ENCODE measurements at regions not wholly inside any gene's neighbourhood (a gene's known extent, or its start where the extent isn't known, plus 50 kb on each side); places are given as distances from the start of the nearest gene placed in this dataset.
"Not testable (repeated sequence)": the region's sequence is repeated elsewhere in the genome, so short reads cannot be mapped to it uniquely, and the experiment has no call there.

DNA sequence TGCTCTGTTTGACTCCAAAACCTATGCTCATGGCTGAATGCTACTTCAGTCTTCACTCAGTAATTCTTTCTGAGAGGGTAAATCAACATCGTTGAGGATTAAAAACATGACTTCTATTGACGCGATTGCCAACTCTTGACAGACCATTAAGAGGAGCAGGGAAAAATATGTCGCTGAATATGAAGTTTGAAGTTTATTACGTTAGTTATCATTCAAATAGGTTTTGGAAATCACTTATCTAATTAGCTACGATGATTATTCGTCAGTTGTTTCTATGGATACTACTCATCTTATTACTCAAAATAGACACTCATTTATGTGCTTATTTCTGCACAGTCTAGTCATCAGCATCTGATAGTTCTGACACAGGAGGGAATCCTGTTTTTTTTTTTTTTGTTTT is 279.2 kb upstream of the TBL1XR1 start:
- no peak for DNase-seq (ENCODE audit: low read depth, low spot score)

DNA sequence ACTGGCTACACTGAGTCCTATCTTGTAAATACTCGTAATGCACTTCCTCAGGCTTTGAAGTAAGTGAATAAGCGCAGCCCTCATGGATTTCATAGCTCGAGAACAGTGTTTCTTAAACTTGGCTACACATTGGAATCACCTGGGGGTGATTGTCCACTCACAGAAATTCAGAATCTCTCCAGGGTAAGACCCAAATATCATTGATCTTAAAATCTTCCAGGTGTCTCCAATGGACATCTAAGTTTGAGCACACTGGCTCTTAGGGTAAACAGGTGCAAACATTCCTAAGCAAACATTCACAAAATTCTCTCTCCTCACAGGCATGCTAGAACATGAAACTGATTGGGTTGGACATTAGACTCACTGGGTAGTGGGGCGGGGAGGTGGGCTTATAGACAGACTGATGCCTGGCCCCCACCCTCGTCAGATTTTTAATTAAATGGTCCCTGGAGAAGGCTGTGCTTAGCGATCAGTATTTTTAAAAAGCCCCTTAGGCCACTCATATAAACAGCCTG is 279.7 kb upstream of the TBL1XR1 start:
- no peak for DNase-seq (ENCODE audit: low read depth, low spot score)

DNA sequence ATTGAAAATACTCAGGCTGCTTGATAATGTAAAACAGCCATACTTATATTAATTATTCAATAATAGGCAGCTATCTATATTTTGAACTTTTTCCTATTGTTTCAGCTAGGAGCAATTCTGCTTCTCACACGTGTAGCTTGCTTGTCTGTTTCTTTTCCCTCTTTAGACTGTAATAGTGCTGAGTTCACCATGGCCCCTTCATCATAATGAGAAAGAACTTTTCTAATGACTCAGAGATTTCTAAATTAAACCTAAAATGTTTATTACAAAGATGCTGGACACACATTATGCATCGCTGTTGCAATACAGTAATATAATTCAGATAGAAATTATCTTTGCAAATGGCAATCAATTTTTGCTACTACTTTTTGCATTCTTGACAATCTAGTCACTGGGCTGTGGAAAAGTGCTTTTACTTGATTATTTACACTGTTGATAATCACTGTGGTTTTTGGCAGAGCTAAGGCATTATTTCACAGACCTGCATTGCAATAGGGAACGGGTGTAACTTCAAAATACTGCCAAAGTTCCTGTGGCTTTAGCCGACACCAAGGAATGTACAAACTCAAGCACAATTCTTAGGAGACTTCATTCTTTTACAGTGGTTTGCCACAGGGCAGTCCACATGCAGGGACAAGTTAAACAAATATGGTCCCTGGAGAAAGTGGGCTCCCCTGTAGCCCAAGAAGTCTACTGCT is 281.0 kb upstream of the TBL1XR1 start:
- DNase-seq (ENCODE audit: low read depth, low spot score), result peak; percentile 68

DNA sequence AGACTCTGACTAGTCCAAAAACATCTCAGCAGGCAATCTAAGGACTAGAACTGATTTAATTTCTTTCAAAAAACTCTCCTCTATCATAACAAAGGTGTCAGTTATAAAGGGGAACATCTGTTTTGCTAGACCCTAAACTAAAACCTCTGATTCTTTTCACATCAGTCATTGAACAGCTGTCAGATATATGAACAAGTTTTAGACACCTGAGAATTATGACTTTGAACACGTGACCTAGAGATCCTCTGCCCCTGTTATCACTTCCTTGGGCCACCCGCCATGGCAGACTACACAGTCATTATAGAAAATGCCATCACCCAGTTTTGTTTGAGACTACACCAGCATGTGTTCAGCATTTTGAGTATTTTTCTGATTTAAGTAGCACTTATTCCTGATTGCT is 282.3 kb upstream of the TBL1XR1 start:
- no peak for DNase-seq (ENCODE audit: low read depth, low spot score)

DNA sequence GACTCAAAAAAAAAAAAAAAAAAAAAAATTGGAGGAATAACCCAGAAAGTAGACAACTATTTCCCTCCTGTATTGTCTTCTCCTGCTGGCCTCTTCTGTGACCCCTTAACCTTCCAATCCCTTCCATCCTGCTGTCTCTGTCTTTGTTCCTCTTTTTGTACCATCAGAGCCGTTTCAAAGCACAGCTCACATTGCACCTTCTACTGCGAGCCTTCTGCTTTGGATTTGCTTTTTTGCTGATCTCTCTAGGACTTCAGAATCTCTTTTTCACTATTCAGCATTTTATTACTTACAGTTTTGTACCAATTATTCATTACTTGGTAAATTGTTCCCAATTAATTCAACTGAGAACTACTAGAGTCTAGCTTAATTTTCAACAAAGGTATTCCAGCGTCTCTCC is 284.0 kb upstream of the TBL1XR1 start:
- DNase-seq (ENCODE audit: low read depth, low spot score), result no peak

DNA sequence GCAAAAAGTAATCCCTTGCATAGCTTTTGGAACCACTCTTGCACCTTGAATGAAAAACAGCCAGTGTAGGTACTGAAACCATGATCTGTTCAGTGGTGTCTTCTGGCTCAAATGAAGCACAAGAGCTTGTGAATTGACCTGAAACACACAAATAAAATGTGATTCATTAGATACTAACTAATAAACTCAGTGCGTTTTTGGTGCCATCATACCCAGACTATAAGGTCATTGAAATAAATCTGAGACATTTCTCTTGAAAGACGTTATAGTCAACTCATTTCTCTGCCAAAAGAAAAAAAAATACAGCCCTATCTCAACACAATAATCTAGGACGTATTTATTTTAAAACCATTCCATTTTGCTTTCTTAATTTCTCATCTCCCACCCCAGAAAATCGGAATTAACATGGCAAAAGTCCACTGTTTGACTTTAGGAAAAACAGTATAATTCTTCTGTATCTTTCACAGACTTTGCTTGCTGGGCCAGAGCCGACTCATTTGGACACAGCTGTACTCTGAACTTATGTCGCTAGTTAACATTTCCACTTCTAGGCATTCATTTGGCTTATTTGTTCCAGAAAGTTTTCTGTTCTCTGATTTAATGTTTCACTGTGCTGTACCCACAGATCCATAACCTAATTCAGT is 284.9 kb upstream of the TBL1XR1 start:
- no peak for DNase-seq (ENCODE audit: low read depth, low spot score)

DNA sequence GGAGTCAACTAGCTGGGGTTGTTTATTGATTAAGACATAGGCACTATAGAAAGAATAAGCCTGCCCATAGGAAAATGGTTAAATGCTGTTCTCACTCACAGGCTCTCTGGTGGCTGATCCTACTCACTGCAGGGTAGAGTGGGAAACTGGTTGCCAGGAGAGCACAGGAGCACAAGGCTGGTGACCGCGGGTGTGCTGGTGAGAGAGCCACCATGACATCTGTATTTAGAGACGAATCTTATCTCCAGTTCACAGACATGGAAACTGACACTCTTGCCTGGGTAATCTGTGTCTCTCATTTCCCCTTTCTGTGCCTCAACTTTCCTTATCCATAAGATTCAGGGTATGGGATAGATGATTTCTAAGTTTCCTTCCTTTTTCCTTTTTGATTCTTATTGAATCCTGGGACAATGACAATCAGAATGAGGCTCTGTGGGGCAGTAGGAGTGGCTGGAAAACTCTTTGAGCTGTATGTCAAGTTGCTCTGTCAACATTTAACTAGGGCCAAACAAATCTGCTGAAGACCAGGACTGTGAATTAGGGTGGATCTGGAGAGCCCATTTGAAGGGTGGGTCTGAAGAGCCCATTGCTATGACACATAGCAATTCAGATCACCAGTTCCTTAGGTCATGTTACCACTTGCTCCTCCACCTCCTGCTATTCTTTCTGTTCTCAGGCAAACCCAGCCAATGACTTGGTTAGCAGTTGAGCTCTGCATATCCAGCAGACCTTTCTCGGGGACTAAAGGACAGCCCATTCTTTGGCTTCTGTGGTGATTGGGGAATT is 286.1 kb upstream of the TBL1XR1 start:
- no peak for DNase-seq (ENCODE audit: low read depth, low spot score)

DNA sequence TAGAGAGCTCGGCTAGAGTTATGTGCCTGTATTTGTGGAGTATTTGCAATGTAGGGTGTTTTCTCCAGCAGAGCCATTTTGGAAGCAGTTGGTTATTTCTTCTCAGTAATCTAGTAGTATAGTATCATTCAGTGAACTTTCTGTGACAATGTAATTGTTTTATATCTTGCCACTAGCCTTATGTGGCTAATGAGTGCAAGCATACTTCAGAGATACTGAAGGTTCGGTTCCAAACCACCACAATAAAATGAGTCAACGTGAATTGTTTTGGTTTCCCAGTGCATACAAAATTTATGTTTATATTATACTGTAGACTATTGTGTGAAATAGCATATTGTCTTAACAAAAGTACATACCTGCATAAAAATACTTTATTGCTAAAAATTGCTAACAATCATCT is 286.9 kb upstream of the TBL1XR1 start:
- DNase-seq (ENCODE audit: low read depth, low spot score), result no peak

DNA sequence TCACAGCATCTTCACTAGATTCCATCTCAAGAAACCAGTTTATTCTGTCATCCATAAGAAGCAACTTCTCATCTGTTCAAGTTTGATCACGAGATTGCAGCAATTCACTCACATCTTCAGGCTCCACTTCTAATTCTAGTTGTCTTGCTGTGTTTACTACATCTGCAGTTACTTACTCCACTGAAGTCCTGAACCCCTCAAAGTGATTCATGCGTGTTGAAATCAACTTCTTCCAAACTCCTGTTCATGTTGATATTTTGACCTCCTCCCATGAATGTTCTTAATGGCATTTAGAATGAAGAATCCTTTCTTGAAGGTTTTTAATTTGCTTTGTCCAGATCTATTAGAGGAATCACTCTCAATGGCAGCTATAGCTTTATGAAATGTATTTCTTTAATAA is 287.6 kb upstream of the TBL1XR1 start:
- no peak for DNase-seq (ENCODE audit: low read depth, low spot score)

DNA sequence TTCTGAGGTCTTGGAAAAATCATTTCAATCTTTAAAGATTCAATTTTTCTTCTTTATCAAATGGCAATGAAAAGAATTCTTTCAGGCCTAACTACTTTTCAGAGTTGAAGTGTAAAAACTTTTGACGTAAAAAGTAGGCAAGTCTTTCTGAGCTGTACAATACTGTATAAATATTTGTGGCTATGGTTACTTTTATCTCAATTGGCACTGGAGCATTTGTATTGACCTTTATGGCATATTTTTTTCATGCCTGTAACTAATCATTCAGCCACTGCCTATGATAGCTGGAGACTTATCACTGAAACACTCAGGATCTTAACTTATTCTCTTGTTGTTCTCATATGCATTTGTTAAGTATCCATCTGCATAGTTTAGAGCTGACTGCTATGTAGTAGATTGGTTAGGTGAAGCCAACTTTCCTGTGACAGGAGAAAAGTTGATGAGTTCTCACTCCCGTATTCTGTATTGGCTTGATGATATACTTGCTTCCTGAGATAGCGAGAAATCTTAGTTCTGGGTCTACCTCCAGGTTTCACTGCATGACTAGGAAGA is 290.4 kb upstream of the TBL1XR1 start:
- no peak for DNase-seq (ENCODE audit: low read depth, low spot score)

DNA sequence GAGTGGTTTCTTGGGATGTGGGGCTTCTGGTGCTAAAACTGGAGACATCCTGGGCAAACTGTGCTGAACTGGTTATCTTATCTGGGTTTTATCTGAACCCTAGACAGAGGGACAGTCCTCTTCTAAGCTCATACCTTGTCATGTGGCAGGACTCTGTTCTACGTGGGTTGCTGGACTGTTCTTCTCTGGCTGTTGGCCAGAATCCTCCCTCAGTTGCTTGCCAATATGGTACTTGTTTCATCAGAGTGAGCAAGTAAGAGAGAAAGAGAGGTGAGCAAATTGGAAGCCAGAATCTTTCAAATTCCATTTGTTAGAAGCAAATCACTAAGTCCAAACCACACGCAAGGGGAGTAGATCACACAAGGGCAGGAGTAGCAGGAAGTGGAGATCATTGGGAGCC is 291.5 kb upstream of the TBL1XR1 start:
- no peak for DNase-seq (ENCODE audit: low read depth, low spot score)

DNA sequence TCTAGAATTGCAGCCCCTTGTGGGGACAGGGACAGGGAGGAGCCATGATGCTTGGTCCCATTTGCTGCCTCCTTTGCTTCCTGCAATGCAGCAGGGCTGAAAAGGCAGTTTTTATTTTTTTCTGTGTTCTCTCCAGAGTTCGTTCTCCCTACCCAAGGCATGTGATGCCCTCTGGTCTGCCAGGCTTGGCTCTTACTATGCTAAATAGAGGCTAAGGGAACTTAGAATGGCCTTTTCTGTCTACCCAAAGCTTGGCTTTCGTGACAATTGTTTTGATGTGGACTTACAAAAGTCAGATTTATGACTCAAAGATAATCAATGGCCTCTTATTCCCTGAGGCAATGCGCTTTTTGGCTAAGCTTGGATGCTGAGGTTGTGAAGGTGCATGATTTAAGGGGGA is 293.3 kb upstream of the TBL1XR1 start:
- no peak for DNase-seq (ENCODE audit: low read depth, low spot score)

DNA sequence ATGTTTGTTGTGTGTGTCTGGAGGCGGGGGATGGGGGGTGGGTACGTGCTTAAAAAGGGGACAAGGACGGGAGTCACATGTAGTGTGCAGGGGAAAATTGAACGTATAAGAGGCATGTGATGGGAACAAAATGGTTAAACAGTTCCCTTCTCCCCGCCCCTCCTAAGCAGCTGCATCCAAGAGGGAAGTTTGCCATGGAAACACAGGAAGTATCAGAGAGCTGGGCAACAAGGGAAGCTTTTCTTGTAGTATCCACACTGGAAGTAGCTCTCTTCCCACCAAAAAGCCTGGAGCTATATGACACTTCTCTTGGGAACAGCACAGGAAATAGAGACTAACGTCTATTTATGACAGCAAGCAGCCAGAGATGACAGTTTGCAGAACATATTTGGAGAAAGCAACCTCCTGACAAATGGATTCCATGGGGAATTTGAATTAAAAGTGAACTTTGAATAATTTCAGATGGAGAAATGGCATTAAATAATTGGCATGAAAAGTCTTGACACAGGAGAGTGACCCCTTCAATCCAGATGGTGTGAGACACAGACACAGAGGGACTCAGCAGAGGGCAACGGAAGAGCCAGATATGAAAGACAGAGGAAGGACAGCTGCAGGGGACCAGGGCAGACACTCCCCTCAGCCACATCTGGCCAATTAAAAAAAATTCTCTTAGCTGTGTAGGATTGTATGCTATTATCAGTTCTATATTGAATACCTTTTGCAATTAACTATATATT is 294.2 kb upstream of the TBL1XR1 start:
- no peak for DNase-seq (ENCODE audit: low read depth, low spot score)

DNA sequence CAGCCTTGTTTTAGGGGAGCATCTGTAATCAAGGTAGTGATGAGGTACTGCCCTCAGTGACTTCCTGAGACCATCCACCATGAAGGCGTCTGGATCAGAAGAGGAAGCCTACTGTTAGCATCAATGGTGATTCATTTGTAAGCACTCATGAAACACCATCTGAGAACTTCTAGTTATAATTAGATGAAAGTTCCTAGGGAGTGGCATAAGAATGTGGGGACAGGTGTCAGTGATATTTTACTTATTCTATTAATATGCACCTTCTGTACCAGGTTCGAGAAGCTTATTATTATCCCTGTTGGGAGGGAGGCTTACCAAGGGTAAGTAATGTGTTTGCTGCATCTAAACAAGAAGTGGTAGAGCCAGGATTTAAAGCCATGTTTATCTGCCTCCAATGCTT is 295.8 kb upstream of the TBL1XR1 start:
- no peak for DNase-seq (ENCODE audit: low read depth, low spot score)

DNA sequence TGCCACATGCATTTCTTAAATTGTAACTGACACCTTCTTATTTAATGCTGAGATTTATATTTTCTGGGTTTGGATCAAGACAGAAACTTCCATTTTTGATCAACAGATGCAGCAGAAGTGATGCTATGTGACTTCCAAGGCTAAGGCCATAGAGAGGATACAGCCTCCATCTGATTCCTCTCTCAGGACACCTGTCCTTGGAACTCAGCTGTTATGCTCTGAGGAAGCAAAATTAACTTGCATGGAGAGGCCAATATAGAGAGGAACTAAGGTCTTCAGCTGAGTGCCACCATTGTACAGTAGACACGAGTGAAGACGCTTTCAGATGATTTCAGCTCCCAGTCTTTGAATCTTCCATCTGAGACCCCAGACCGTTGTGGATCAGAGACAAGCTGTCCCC is 296.9 kb upstream of the TBL1XR1 start:
- no peak for DNase-seq (ENCODE audit: low read depth, low spot score)

DNA sequence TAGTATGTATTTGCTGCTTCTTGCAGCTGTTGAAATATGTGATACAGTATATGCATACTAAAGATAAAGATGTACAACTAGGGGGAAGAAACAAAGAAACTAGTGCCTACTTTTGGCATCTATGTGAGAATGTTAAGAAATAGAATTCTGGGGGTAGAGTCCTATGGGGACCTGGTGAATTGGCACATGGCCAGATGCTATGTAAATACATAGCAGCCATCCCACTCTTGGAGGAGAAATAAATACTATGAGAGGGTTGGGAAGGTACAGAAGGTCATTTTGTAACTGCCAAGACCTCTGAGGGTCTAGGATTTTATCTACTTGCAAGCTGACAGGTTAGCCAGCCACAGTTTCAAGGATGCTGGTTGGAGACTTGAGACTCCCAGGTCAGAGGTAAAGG is 298.3 kb upstream of the TBL1XR1 start:
- DNase-seq (ENCODE audit: low read depth, low spot score), result no peak

DNA sequence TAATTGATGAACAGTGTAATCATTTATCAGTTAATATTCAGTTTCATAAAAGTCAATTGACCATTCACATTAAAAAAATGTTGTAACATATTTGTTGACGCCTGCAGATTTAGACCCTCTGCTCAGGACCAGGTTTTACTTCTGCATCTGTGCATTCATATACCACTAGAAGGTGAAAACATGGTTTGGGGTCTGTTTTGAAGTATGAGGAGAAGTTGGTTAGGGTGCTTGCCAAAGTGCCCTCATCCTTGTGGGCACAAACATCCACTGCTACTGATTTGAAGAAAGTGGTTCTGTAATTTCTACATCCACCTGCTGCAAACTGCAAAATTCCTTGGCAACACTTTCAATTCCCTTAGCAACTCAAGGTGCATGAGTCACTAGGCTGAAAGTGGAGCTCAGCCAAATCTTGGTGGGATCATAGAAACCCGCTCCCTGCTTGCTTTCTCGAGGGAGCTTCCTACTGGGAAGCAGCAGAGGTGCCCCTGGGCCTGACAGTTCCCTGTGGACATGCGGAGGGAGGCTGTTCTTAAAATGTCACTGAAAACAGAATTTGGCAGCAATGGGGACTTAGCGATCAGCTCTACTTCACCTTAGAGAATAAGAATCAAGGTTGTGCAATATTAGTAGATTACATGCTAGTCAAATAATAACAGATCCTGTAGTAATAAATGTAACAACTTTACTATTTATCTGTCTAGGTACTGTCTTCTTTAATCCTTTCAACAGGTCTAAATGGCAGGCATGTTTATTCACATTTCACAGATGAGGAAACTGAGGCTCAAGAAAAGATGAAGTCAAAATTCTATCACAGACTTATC is 301.0 kb upstream of the TBL1XR1 start:
- no peak for DNase-seq (ENCODE audit: low read depth, low spot score)

DNA sequence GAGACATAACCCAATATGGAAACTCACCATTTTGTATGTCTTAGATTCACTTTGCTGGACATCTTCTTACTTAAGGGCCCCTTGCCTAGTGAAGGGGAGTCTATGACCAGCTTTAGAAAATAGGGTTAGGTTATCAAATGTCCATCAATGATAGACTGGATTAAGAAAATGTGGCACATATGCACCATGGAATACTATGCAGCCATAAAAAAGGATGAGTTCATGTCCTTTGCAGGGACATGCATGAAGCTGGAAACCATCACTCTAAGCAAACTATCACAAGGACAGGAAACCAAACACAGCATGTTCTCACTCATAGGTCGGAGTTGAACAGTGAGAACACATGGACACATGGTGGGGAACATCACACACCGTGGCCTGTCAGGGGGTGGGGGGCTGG is 301.8 kb upstream of the TBL1XR1 start:
- not testable (repeated sequence) for DNase-seq (ENCODE audit: low read depth, low spot score)

DNA sequence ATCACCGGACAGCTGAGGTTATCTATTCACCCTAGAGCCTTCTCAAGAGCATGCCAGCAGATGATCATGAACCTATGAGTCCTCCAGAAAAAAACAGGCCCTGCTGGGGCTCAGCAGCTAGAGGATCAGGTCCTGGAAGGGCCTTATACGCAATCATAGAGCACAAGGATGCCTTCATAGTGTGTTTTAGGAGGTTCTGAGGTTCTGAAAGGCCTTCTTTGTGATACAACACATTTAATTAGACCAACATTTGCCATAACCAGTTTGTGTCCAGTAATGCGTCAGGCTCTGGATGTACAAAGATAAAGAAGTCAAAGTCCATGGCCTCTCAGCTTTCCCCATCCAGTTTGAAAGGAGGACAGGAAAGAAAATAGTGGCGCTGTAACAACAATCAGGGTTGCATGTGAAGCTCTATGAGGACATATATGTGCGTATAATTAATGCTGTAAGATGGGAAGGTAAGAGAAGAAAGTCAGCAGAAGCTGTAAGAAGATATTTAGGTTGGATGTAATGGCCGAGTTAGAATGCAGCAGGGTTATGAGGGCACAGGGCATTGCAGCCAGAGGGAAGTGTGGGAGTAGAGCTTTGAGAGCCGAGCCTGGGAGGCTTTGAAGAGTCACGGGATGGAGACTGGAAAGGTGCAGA is 302.6 kb upstream of the TBL1XR1 start:
- no peak for DNase-seq (ENCODE audit: low read depth, low spot score)

DNA sequence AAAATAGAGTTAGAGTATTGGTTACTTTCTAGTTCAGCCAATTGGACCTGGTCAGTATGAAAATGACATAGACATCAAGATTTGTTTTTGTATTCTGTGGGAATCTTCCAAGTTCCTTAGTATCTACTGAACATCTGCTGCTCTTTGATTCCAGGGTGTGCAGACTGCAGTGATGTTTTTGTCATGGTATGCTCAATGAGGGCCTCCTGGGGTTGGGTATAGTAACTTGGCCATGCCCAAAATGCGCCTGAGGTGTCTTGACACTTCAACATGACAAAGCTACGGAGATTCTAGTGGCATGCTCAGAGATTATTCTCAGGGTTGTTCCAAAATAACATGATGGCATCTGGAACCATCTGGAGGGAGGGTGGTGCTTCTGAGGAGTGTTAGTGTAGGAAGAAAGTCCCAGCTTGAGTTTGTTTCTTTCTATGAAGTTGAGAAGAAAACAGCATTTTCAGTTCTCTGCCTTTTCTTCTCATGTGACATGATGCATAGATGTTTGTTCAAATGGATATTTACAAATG is 313.5 kb upstream of the TBL1XR1 start:
- no peak for DNase-seq (ENCODE audit: low read depth, low spot score)
